MM.1S (cell line): ENCODE measurements at regions not wholly inside any gene's neighbourhood (a gene's known extent, or its start where the extent isn't known, plus 50 kb on each side); places are given as distances from the start of the nearest gene placed in this dataset.

ENCODE experiments used
- EZH2 ChIP-seq: fragments of 300-600 bp; sonication (generic); optimal IDR thresholded peaks from 2 replicates; pipeline ENCODE3; 2017; ENCODE audit warnings: low read depth, mild to moderate bottlenecking, antibody characterized with exemption, low read length, mixed read lengths
- EZH2phosphoT487 ChIP-seq: fragments of 300-600 bp; sonication (generic); IDR thresholded peaks from 2 replicates; pipeline ENCODE4 v1.6.1; 2018; ENCODE audit warnings: antibody characterized with exemption, low read length
- TF ChIP-seq, protein P1 (sequence below): fragments of 300-600 bp; sonication (generic); IDR thresholded peaks from 2 replicates; pipeline ENCODE4 v1.5.1; 2016; ENCODE audit warnings: antibody characterized with exemption, low read length, mixed read lengths

DNA sequence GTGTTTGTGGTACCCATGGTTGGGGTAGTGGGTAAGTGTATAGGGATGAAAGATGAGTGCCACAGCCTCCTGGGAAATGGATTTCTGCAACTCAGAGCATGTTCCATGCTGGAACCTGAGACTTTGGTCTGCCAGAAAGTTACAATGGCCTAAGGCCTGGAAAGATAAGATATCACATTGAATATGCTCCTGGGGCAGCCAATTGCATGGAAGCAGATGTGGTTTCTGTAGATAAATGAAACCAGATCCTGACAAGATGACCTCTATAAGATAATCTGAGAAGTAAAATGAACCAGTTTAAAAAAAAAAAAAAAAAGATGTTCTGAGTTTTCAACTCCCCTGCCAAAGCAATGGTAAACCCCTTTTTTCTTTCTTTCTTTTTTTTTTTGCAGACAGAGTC is 91.4 kb upstream of the NCK2 start:
- TF ChIP-seq, protein P1, sequence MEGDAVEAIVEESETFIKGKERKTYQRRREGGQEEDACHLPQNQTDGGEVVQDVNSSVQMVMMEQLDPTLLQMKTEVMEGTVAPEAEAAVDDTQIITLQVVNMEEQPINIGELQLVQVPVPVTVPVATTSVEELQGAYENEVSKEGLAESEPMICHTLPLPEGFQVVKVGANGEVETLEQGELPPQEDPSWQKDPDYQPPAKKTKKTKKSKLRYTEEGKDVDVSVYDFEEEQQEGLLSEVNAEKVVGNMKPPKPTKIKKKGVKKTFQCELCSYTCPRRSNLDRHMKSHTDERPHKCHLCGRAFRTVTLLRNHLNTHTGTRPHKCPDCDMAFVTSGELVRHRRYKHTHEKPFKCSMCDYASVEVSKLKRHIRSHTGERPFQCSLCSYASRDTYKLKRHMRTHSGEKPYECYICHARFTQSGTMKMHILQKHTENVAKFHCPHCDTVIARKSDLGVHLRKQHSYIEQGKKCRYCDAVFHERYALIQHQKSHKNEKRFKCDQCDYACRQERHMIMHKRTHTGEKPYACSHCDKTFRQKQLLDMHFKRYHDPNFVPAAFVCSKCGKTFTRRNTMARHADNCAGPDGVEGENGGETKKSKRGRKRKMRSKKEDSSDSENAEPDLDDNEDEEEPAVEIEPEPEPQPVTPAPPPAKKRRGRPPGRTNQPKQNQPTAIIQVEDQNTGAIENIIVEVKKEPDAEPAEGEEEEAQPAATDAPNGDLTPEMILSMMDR: no peak
- TF ChIP-seq EZH2 (no peak), EZH2phosphoT487 (no peak)
